Heart right ventricle (tissue), 16 donors: ENCODE measurements at regions not wholly inside any gene's neighbourhood (a gene's known extent, or its start where the extent isn't known, plus 50 kb on each side); places are given as distances from the start of the nearest gene placed in this dataset.

ENCODE experiments used
- ATAC-seq, 8 donors: fragments of 200-7000 bp; cut with Tn5 transposase; one replicate each; pipeline ENCODE4 v1.9.1; 2020; ENCODE audit warnings: mild to moderate bottlenecking in 8 of 8, moderate library complexity in 8 of 8, moderate number of reproducible peaks in 1 of 8
- DNase-seq, 2 donors: peaks; one replicate each; pipeline ENCODE4 v3.0.0-alpha.2; 2020
- H3K27ac ChIP-seq, 10 donors: fragments of 200-600 bp; sonication (generic) in 2 of 10; one replicate each; pipeline versions ENCODE4 v1.5.0 to v1.8.0; 2020 to 2022; ENCODE audit warnings: mild to moderate bottlenecking in 3 of 10
- H3K27me3 ChIP-seq, 7 donors: fragments of 200-600 bp; one replicate each; pipeline ENCODE4 v1.8.0; 2021 to 2022; ENCODE audit warnings: mild to moderate bottlenecking in 2 of 7
- H3K36me3 ChIP-seq, 9 donors: fragments of 200-600 bp; sonication (generic) in 1 of 9; one replicate each; pipeline versions ENCODE4 v1.5.0 to v1.8.0; 2020 to 2022; ENCODE audit warnings: mild to moderate bottlenecking in 2 of 9
- H3K4me1 ChIP-seq, 9 donors: fragments of 200-600 bp; sonication (generic) in 1 of 9; one replicate each; pipeline versions ENCODE4 v1.5.0 to v1.8.0; 2020 to 2022; ENCODE audit warnings: mild to moderate bottlenecking in 4 of 9
- H3K4me3 ChIP-seq, 10 donors: fragments of 200-600 bp; sonication (generic) in 2 of 10; one replicate each; pipeline versions ENCODE4 v1.5.0 to v1.8.0; 2020 to 2022; ENCODE audit warnings: mild to moderate bottlenecking in 7 of 10, moderate library complexity in 2 of 10
- H3K9me3 ChIP-seq, 11 donors: fragments of 200-600 bp in 10 of 11; sonication (generic) in 2 of 11; one replicate each; pipeline versions ENCODE4 v1.5.0 to v1.8.0; 2013 to 2022; ENCODE audit warnings: mild to moderate bottlenecking in 2 of 11, control low read depth in 1 of 11, moderate library complexity in 1 of 11
- WGBS, 2 donors: extraction: QIAGEN DNeasy Blood & Tissue Kit; methylation state at CpG; one replicate each; pipeline ENCODE4 v1.1.7; 2013; ENCODE audit warnings: inconsistent platforms in 1 of 2; 5-methylcytosine and 5-hydroxymethylcytosine counted together
- intact Hi-C, 10 donors: fragments of 100-400 bp; cut with DNase I; formaldehyde crosslinking; loops; one replicate each; pipeline versions ENCODE4 v1.11.1 to v1.14.2; 2022
- TF ChIP-seq, protein P1 (sequence below), 9 donors: fragments of 200-600 bp; sonication (generic) in 2 of 9; IDR thresholded peaks; one replicate each; pipeline versions ENCODE4 v1.5.0 to v1.8.0; 2021 to 2022; ENCODE audit warnings: antibody characterized with exemption in 9 of 9, mild to moderate bottlenecking in 5 of 9, moderate library complexity in 1 of 9
- donor health status: Arrhythmogenic right ventricular cardiomyopathy.
- donor health status: ischemic (EF 13 %, LVEDD 7.1; RV severe dilation, severe dysfunction).
- donor health status: healthy with polysubstance abuse.
- donor health status: DM: no; HTN: yes; CAD: no.
- donor health status: DM: no; HTN: no; CAD: no.
- donor health status: ischemic (EF 25% LVEDD 6.9; RV normal size, moderate dysfunction).
- donor health status: ischemic (EF 25% LVEDD 5.7; RV mildly dilated, moderate dysfunction).
- donor health status: healthy.
- donor health status: DM: yes; HTN: yes; CAD: no.
- donor health status: Ischemic cardiomyopathy.
- donor health status: ischemic (EF 35%, LVEDD 5.7; RV mildly dilated, moderate dysfunction).
- donor health status: nonischemic (EF 11% LVEDD 7.7; RV severe dilation, severe dysfunction).
- donor health status: DM: yes; HTN: yes; CAD: no.
- donor health status: PGD.
- donor health status: ischemic (EF 29% LVEDD 5.4; RV normal size, mild dysfunction).
- donor health status: nonischemic (EF 23%, LVEDD 6.1; RV moderate dilation, normal function).

DNA sequence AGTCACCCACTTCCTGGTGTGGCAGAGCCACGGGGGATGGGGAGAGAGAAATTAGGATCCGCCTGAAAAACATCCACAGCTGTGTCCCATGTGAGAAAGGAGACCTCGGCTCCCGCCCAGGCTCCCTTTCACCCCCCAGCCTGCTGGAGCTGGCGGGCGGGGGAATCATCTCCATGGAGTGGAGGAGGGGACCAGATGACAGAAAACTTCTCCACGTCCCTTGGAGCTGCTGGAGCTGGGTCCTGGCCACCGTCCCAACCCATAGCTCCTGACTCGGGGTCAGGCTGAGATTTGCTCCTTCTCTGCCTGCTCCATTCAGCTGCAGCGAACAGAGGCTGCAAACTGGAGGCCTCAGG, 113.8 kb downstream of the CEBPB start:
- intact Hi-C loops, result loop anchor here in 2 of 10 donors (10.0 kb wide), 3 partner anchors 110 to 160 kb away; no protein-coding TSS in a partner anchor
- TF ChIP-seq, protein P1, sequence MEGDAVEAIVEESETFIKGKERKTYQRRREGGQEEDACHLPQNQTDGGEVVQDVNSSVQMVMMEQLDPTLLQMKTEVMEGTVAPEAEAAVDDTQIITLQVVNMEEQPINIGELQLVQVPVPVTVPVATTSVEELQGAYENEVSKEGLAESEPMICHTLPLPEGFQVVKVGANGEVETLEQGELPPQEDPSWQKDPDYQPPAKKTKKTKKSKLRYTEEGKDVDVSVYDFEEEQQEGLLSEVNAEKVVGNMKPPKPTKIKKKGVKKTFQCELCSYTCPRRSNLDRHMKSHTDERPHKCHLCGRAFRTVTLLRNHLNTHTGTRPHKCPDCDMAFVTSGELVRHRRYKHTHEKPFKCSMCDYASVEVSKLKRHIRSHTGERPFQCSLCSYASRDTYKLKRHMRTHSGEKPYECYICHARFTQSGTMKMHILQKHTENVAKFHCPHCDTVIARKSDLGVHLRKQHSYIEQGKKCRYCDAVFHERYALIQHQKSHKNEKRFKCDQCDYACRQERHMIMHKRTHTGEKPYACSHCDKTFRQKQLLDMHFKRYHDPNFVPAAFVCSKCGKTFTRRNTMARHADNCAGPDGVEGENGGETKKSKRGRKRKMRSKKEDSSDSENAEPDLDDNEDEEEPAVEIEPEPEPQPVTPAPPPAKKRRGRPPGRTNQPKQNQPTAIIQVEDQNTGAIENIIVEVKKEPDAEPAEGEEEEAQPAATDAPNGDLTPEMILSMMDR (IDR thresholded peaks at IDR 0.05), result no peak
- H3K4me3 ChIP-seq, result no peak overlapping the region
- no peaks in the 10 kb centered on the region for H3K36me3 ChIP-seq
- no peaks in the 10 kb centered on the region for H3K9me3 ChIP-seq
- 44 to 50% methylated on average over 10 of the region's 10 CpGs for WGBS, 2 donors
- no peaks in the 10 kb centered on the region for H3K27me3 ChIP-seq
- H3K27ac ChIP-seq, result peak overlapping the region; percentile 28 to 96 (median 90)
- peaks cover 26 to 77% (median 58%) of the 10 kb centered on the region in 9 donors for H3K4me1 ChIP-seq
- peak; percentile 12 to 73 (median 56) for ATAC-seq
- DNase-seq, result peak; percentile 82 to 83

DNA sequence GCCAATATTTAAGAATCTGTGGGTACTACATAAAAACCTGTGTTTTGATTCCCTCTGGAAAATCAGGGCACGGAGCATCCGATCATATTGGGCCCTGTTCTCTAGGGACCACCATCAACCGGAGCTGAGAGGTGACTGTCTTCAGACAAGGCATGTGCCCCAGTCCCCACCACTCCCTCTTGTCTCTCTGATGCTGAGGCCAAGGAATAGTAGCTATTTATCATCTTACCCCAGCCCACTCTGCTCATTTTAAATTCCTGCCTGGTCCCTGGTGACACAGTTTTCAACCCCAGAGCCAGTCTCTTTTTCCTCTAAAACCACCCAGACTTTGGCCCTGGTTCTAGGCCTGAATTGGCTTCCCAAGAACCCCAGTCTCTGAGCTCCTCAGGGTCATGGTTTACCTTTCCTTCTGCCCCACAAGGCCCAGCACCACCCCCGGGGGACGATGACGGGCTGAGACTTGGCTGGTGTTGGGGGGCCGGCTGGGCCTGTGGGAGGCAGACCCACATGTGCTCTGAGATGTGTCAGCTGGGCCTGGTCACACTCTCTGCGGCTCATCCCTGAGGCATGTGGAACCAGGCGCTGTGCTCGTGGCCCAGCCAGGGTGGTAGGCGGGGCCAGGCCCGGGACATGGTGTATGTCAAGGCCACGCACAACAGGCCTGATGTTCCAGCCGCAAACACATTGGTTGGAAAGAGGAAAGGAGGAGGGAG, 114.4 kb downstream of the CEBPB start:
- TF ChIP-seq, protein P1 (IDR thresholded peaks at IDR 0.05), result no peak
- DNase-seq (peak; percentile 84 to 87), ATAC-seq (peak; percentile 65 to 81 (median 78))
- Histone ChIP-seq H3K27ac (peak overlapping the region; percentile 28 to 96 (median 90)), H3K4me1 (peaks cover 26 to 83% (median 58%) of the 10 kb centered on the region in 9 donors), H3K36me3 (no peaks in the 10 kb centered on the region), H3K27me3 (no peaks in the 10 kb centered on the region), H3K9me3 (no peaks in the 10 kb centered on the region), H3K4me3 (no peak overlapping the region)
- WGBS, 2 donors, result 60 to 67% methylated on average over 14 of the region's 14 CpGs
- intact Hi-C loops, result loop anchor here in 3 of 10 donors (5.0 to 10.0 kb wide), 6 partner anchors 72 to 160 kb away; partner anchors contain the start of gene CEBPB (in 1 of the 3)

DNA sequence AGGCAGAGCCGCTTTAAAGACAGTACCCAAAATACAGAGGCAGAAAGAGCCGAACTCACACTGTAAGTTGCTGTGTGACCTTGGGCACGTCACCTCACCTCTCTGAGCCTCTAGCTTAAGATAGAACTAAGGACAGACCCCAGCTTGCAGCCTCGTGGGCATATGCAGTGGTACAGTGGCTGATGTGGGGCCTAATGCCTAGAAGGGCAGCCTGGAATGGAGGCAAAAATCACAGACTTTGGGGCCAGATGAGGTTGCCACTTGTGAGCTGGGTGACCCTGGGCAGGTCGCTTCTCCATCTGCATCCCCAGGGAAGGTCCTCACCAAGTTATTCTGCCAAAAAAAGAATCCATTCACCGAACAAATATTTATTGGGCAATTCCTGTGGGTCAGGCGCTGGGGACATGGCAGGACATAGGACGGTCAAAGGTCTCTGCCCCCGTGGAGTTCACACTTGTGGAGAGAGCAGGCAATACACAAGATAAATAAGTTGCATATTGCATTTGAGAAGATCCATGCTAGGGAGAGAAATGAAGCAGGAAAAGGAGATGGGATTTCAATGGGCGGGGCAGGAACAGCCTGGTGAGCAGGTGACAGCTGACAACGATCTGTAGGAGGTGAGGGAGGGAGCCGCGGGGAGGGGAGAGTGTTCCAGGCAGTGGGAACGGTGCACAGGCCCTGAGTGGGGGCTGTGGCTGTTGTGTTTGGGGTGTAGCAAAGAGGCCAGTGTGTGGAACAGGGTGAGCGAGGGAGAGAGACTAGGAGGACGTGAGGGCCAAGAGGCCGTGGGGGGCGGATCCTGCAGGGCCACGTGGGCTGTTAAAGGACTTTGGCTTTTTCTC, 115.2 kb downstream of the CEBPB start:
- Histone ChIP-seq H3K4me1 (peaks cover 26 to 89% (median 58%) of the 10 kb centered on the region in 9 donors), H3K4me3 (no peak overlapping the region), H3K36me3 (no peaks in the 10 kb centered on the region), H3K9me3 (no peaks in the 10 kb centered on the region), H3K27ac (peak overlapping the region; percentile 28 to 96 (median 90)), H3K27me3 (no peaks in the 10 kb centered on the region)
- intact Hi-C loops, result loop anchor here in 3 of 10 donors (5.0 to 10.0 kb wide), 6 partner anchors 71 to 159 kb away; partner anchors contain the start of gene CEBPB (in 1 of the 3)
- ATAC-seq, result no peak
- 55 to 71% methylated on average over 19 of the region's 19 CpGs for WGBS, 2 donors
- TF ChIP-seq, protein P1 (IDR thresholded peaks at IDR 0.05), result no peak
- DNase-seq, result no peak
